ENCODE measurements at regions not wholly inside any gene's neighbourhood (a gene's known extent, or its start where the extent isn't known, plus 50 kb on each side); places are given as distances from the start of the nearest gene placed in this dataset.

DNA sequence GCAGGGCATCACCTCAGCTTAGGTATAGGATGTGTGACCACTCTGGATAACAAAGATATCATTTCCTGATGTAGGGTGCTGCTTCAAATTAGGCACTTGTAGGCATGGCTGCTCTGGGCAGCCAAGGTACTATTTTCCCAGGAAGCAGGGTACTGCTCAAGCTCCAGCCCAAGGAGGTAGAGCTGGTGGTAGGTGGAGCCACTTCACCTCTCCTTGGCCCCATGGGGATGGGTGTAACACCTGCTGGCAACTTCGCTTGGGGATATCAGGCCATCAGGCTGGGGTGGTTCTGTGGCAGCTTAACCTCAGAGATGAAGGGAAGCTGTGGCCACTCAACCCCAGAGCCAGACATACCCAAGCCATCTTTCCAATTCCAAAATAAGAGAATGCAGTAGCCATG, 147.1 kb upstream of the IGF1R start (continued):
- TF ChIP-seq, protein P1, sequence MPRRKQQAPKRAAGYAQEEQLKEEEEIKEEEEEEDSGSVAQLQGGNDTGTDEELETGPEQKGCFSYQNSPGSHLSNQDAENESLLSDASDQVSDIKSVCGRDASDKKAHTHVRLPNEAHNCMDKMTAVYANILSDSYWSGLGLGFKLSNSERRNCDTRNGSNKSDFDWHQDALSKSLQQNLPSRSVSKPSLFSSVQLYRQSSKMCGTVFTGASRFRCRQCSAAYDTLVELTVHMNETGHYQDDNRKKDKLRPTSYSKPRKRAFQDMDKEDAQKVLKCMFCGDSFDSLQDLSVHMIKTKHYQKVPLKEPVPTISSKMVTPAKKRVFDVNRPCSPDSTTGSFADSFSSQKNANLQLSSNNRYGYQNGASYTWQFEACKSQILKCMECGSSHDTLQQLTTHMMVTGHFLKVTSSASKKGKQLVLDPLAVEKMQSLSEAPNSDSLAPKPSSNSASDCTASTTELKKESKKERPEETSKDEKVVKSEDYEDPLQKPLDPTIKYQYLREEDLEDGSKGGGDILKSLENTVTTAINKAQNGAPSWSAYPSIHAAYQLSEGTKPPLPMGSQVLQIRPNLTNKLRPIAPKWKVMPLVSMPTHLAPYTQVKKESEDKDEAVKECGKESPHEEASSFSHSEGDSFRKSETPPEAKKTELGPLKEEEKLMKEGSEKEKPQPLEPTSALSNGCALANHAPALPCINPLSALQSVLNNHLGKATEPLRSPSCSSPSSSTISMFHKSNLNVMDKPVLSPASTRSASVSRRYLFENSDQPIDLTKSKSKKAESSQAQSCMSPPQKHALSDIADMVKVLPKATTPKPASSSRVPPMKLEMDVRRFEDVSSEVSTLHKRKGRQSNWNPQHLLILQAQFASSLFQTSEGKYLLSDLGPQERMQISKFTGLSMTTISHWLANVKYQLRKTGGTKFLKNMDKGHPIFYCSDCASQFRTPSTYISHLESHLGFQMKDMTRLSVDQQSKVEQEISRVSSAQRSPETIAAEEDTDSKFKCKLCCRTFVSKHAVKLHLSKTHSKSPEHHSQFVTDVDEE (CRISPR knock-in tag; IDR thresholded peaks at IDR 0.05) = no peak
- TF ChIP-seq GLIS3 (CRISPR knock-in tag; IDR thresholded peaks at IDR 0.05) (no peak), TOX (CRISPR knock-in tag; IDR thresholded peaks at IDR 0.05; ENCODE audit: borderline replicate concordance) (no peak)
- TF ChIP-seq, protein P2, sequence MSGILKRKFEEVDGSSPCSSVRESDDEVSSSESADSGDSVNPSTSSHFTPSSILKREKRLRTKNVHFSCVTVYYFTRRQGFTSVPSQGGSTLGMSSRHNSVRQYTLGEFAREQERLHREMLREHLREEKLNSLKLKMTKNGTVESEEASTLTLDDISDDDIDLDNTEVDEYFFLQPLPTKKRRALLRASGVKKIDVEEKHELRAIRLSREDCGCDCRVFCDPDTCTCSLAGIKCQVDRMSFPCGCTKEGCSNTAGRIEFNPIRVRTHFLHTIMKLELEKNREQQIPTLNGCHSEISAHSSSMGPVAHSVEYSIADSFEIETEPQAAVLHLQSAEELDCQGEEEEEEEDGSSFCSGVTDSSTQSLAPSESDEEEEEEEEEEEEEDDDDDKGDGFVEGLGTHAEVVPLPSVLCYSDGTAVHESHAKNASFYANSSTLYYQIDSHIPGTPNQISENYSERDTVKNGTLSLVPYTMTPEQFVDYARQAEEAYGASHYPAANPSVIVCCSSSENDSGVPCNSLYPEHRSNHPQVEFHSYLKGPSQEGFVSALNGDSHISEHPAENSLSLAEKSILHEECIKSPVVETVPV (CRISPR knock-in tag; IDR thresholded peaks at IDR 0.05) = no peak

DNA sequence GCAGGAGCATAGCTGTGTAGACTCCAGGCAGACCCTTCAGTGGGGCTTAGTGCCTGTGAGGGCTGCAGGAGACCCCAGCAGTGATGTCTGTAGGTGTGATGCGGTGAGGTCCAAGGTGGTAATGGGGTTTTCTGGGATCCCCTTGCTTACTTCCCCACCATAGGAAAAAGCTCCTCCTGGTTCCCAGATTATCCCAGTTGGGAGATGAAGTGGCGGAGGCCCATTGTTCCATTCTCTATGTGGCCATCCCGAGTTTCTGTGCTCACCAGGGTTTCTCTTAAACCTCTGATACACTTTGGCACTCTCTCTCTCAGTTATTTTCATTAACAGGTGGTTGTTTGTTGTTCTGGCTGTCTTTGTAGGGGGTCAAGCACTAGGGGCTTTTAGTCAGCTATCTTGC, 146.7 kb upstream of the IGF1R start:
- TF ChIP-seq OSR1 (CRISPR knock-in tag; IDR thresholded peaks at IDR 0.05) (no peak), PPARA (CRISPR knock-in tag; IDR thresholded peaks at IDR 0.05; ENCODE audit: borderline replicate concordance) (no peak), ESRRG (CRISPR knock-in tag; IDR thresholded peaks at IDR 0.05) (no peak), ISL1 (CRISPR knock-in tag; IDR thresholded peaks at IDR 0.05) (no peak), SNAI2 (CRISPR knock-in tag; IDR thresholded peaks at IDR 0.05) (no peak), BACH2 (CRISPR knock-in tag; IDR thresholded peaks at IDR 0.05; ENCODE audit: borderline replicate concordance) (no peak), ZNF70 (CRISPR knock-in tag; IDR thresholded peaks at IDR 0.05) (no peak), ZNF8 (CRISPR knock-in tag; IDR thresholded peaks at IDR 0.05) (no peak), ZNF565 (CRISPR knock-in tag; conservative IDR thresholded peaks at IDR 0.05; ENCODE audit: low read depth) (no peak), ZFP30 (CRISPR knock-in tag; IDR thresholded peaks at IDR 0.05) (no peak), RARB (CRISPR knock-in tag; IDR thresholded peaks at IDR 0.05) (no peak)
- TF ChIP-seq, protein P3, sequence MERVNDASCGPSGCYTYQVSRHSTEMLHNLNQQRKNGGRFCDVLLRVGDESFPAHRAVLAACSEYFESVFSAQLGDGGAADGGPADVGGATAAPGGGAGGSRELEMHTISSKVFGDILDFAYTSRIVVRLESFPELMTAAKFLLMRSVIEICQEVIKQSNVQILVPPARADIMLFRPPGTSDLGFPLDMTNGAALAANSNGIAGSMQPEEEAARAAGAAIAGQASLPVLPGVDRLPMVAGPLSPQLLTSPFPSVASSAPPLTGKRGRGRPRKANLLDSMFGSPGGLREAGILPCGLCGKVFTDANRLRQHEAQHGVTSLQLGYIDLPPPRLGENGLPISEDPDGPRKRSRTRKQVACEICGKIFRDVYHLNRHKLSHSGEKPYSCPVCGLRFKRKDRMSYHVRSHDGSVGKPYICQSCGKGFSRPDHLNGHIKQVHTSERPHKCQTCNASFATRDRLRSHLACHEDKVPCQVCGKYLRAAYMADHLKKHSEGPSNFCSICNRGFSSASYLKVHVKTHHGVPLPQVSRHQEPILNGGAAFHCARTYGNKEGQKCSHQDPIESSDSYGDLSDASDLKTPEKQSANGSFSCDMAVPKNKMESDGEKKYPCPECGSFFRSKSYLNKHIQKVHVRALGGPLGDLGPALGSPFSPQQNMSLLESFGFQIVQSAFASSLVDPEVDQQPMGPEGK (CRISPR knock-in tag; IDR thresholded peaks at IDR 0.05; ENCODE audit: borderline replicate concordance) = no peak
- TF ChIP-seq, protein P4, sequence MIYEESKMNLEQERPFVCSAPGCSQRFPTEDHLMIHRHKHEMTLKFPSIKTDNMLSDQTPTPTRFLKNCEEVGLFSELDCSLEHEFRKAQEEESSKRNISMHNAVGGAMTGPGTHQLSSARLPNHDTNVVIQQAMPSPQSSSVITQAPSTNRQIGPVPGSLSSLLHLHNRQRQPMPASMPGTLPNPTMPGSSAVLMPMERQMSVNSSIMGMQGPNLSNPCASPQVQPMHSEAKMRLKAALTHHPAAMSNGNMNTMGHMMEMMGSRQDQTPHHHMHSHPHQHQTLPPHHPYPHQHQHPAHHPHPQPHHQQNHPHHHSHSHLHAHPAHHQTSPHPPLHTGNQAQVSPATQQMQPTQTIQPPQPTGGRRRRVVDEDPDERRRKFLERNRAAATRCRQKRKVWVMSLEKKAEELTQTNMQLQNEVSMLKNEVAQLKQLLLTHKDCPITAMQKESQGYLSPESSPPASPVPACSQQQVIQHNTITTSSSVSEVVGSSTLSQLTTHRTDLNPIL (CRISPR knock-in tag; IDR thresholded peaks at IDR 0.05; ENCODE audit: low read depth) = no peak
- no peak for ATAC-seq

DNA sequence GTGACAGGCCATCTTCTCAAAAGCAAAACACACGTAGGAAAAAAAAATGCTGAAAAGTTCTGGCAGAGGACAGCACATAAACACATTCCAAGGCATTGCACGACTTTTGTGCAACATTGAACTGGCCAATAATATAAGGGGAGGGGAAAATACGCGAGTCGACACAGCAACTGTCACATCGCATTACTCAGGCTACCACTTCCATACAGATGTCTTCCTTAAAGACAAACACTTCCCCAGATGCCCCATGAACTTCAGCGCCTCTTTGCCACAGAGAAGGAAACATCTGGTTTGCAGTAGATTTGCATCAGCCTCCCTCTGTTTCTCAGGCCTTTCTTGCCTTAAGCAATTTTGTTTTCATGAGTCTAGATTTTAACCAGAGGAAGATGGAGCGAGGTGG, 144.4 kb upstream of the IGF1R start:
- TF ChIP-seq RARB (CRISPR knock-in tag; IDR thresholded peaks at IDR 0.05) (no peak), ESRRG (CRISPR knock-in tag; IDR thresholded peaks at IDR 0.05) (no peak), TCF4 (CRISPR knock-in tag; IDR thresholded peaks at IDR 0.05; ENCODE audit: borderline replicate concordance) (no peak), SNAI2 (CRISPR knock-in tag; IDR thresholded peaks at IDR 0.05) (no peak), OSR1 (CRISPR knock-in tag; IDR thresholded peaks at IDR 0.05) (no peak), ZFP30 (CRISPR knock-in tag; IDR thresholded peaks at IDR 0.05) (no peak), TOX (CRISPR knock-in tag; IDR thresholded peaks at IDR 0.05; ENCODE audit: borderline replicate concordance) (no peak), PPARA (CRISPR knock-in tag; IDR thresholded peaks at IDR 0.05; ENCODE audit: borderline replicate concordance) (no peak), ZNF70 (CRISPR knock-in tag; IDR thresholded peaks at IDR 0.05) (no peak)
- TF ChIP-seq, protein P1 (CRISPR knock-in tag; IDR thresholded peaks at IDR 0.05) = no peak
- TF ChIP-seq, protein P2 (CRISPR knock-in tag; IDR thresholded peaks at IDR 0.05) = no peak
- TF ChIP-seq, protein P5, sequence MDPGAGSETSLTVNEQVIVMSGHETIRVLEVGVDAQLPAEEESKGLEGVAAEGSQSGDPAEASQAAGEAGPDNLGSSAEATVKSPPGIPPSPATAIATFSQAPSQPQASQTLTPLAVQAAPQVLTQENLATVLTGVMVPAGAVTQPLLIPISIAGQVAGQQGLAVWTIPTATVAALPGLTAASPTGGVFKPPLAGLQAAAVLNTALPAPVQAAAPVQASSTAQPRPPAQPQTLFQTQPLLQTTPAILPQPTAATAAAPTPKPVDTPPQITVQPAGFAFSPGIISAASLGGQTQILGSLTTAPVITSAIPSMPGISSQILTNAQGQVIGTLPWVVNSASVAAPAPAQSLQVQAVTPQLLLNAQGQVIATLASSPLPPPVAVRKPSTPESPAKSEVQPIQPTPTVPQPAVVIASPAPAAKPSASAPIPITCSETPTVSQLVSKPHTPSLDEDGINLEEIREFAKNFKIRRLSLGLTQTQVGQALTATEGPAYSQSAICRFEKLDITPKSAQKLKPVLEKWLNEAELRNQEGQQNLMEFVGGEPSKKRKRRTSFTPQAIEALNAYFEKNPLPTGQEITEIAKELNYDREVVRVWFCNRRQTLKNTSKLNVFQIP (CRISPR knock-in tag; IDR thresholded peaks at IDR 0.05; ENCODE audit: borderline replicate concordance, low read depth) = no peak
- TF ChIP-seq, protein P3 (CRISPR knock-in tag; IDR thresholded peaks at IDR 0.05; ENCODE audit: borderline replicate concordance) = no peak
- TF ChIP-seq, protein P4 (CRISPR knock-in tag; IDR thresholded peaks at IDR 0.05; ENCODE audit: low read depth) = no peak
- ATAC-seq = no peak
